Stomach (tissue), 4 donors: ENCODE measurements at regions not wholly inside any gene's neighbourhood (a gene's known extent, or its start where the extent isn't known, plus 50 kb on each side); places are given as distances from the start of the nearest gene placed in this dataset.

ENCODE experiments used
- CTCF ChIP-seq, 7 experiments: fragments of 450-650 bp in 4 of 7; fragments of 200-600 bp in 3 of 7; sonication (generic) in 3 of 7; IDR thresholded peaks; one replicate each; pipeline ENCODE4 v1.5.1; 2016 to 2019; ENCODE audit warnings: antibody characterized with exemption in 7 of 7, control low read depth in 2 of 7, mild to moderate bottlenecking in 1 of 7
- EP300 ChIP-seq: sonication (generic); formaldehyde crosslinking; IDR thresholded peaks from one replicate; pipeline ENCODE4 v1.6.1; 2017; ENCODE audit warnings: antibody characterized with exemption
- POLR2AphosphoS5 ChIP-seq, 3 donors: sonication (generic); formaldehyde crosslinking; IDR thresholded peaks; one replicate each; pipeline ENCODE4 v1.6.1; 2016; ENCODE audit warnings: antibody characterized with exemption in 3 of 3

- TF ChIP-seq EP300 (no peak), CTCF (IDR thresholded peaks at IDR 0.05) (no peak), POLR2AphosphoS5 (IDR thresholded peaks at IDR 0.05) (no peak)
Measured at GRCh38 chr13:74009100-74009668, 125.0 kb downstream of the KLF12 start.
